GM12874 (cell line): ENCODE measurements at regions not wholly inside any gene's neighbourhood (a gene's known extent, or its start where the extent isn't known, plus 50 kb on each side); places are given as distances from the start of the nearest gene placed in this dataset.

ENCODE experiments used
- TF ChIP-seq, protein P1 (sequence below): IDR thresholded peaks from 2 replicates; pipeline ENCODE4 v1.5.1; 2011; ENCODE audit warnings: low read depth, mild to moderate bottlenecking, control low read depth, low read length, moderate library complexity; ENCODE audit not compliant: insufficient read depth

- TF ChIP-seq, protein P1, sequence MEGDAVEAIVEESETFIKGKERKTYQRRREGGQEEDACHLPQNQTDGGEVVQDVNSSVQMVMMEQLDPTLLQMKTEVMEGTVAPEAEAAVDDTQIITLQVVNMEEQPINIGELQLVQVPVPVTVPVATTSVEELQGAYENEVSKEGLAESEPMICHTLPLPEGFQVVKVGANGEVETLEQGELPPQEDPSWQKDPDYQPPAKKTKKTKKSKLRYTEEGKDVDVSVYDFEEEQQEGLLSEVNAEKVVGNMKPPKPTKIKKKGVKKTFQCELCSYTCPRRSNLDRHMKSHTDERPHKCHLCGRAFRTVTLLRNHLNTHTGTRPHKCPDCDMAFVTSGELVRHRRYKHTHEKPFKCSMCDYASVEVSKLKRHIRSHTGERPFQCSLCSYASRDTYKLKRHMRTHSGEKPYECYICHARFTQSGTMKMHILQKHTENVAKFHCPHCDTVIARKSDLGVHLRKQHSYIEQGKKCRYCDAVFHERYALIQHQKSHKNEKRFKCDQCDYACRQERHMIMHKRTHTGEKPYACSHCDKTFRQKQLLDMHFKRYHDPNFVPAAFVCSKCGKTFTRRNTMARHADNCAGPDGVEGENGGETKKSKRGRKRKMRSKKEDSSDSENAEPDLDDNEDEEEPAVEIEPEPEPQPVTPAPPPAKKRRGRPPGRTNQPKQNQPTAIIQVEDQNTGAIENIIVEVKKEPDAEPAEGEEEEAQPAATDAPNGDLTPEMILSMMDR: no peak
These were observed 127.9 kb upstream of the NXT1 start for GRCh38 chr20:23222531-23223200.

DNA sequence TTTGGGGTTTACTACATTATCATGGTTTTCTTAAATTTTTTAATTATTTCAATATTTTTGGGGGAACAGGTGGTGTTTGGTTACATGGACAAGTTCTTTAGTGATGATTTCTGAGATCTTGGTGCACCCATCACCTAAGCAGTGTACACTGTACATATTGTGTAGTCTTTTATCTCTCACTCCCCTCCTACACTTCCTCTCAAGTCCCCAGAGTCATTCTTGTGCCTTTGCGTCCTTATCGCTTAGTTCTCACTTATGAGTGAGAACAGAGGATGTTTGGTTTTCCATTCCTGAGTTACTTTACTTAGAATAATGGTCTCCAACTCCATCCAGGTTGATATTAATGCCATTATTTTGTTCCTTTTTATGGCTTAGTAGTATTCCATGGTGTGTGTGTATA, 130.9 kb upstream of the CD93 start:
- TF ChIP-seq, protein P1: no peak

- TF ChIP-seq, protein P1: no peak
These were observed 129.3 kb upstream of the CD93 start for GRCh38 chr20:23215344-23215995.

GRCh38 chr20:23214903-23215302, 128.8 kb upstream of the CD93 start:
- TF ChIP-seq, protein P1: no peak

DNA sequence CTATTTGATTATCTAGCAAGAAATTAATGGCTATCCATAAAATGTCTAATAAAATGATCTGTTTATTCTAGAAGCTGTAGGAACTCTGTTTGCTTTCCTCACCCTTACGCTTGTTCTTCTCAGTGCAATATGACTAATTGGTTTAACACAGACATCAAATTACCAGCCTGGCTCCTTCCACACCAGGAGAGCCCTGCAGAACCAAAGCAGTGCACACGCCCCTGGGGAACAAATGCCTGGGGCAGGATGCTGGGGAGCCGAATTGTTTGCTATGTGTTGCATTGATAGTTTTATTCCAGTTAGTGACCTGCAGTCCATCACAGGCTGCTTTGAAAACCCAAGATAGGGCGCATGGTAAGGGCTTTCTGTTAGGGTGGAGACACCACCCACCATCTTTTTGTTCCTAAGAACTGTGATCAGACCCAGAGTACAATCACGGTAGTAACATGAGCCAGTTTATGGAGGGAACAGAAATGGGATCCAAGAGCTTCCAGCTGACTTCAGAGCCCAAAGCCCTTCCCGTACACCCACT, 126.4 kb upstream of the CD93 start:
- TF ChIP-seq, protein P1: no peak

GRCh38 chr20:23212011-23212410, 125.9 kb upstream of the CD93 start:
- TF ChIP-seq, protein P1: no peak

- TF ChIP-seq, protein P1: no peak
These were observed 125.0 kb upstream of the CD93 start for GRCh38 chr20:23211164-23211563.
